Non-pigmented ciliary epithelial cell (primary cell): ENCODE measurements at regions not wholly inside any gene's neighbourhood (a gene's known extent, or its start where the extent isn't known, plus 50 kb on each side); places are given as distances from the start of the nearest gene placed in this dataset.

Experiments used
- DNase-seq: peaks from one replicate; pipeline ENCODE4 v3.0.0-alpha.2; 2010; ENCODE audit warnings: low read depth

DNA sequence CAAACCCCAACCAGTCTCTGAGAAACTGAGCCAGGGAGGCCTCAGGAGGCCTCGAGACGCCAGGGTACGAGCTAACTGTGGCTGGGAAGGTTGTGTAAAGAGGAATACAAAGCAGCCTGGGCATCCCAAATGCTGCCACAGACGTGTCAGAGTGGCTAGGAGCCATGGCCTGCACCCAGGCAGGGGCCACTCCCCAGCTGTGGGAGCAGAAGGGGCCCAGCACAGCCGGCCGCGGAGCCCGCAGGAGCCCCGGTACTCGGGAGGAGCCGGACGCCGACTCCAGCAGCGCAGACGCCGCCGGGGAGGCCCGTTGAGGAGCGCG is 349.8 kb upstream of the B3GAT1 start:
- DNase-seq, result no peak

DNA sequence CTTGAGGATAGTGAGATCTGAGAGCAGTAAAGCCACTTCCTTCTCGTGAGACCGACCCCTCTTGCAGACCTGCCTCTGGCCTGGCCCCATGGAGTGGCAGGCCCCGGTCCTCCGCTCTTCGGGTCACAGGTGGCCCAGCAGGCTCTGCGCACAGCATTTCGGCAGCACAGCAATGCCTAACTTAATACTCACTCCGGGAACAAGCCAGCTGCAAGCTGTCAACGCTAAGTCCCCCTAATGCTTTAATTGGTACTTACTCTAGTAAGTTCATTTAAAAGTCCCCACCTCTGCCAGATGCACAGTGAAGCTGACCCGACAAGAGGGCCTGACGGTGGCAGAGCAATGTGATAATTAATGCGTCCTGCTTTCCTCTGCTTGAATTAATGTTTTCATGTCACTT is 349.3 kb upstream of the B3GAT1 start:
- no peak for DNase-seq

DNA sequence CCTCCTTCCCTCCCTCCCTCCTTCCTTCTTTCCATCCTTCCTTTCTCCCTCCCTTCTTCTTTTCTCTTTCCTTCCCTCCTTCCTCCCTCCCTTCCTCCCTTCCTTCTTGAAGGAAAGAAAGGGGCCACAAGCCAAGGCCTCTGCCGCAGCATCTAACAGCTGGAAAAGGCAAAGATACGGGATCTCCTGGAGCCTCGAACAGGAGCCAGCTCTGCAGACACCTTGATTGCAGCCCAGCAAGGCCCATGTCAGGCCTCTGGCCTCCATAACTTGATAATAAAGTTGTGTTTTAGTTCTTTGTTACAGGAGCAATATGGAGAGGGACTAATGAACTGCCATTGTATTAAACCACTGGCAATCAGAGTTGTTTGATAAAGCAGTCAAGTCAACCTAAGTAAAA is 348.9 kb upstream of the B3GAT1 start:
- no peak for DNase-seq

DNA sequence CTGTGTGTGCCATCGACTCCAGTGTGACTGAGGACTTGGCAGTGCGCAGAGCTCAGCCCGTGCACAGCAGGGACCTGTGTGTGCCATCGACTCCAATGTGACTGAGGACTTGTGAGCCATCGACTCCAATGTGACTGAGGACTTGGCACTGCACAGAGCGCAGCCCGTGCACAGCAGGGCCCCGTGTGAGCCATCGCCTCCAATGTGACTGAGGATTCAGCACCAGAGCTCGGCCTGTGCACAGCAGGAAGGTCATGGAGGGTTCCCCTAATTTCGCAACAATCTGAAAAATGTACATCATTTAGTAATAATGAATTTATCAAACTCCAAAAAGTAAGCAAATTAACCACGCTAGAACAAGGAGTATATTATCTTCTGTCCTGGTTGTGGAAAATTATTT is 348.3 kb upstream of the B3GAT1 start:
- no peak for DNase-seq

DNA sequence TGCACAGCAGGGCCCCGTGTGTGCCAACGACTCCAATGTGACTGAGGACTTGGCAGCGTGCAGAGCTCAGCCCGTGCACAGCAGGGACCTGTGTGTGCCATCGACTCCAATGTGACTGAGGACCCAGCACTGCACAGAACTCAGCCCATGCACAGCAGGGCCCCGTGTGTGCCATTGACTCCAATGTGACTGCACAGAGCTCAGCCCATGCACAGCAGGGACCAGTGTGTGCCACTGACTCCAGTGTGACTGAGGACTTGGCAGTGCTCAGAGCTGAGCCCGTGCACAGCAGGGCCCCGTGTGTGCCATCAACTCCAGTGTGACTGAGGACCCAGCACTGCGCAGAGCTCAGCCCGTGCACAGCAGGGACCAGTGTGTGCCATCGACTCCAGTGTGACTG is 347.8 kb upstream of the B3GAT1 start:
- no peak for DNase-seq

DNA sequence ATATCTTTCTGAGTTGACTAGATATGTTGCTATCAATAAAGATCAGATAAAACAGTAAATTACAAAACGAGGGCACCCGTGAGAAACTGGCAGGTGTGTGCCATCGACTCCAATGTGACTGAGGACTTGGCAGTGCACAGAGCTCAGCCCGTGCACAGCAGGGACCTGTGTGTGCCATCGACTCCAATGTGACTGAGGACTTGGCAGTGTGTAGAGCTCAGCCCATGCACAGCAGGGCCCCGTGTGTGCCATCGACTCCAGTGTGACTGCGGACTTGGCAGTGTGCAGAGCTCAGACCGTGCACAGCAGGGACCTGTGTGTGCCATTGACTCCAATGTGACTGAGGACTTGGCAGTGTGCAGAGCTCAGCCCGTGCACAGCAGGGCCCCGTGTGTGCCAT is 347.2 kb upstream of the B3GAT1 start:
- DNase-seq, result no peak

DNA sequence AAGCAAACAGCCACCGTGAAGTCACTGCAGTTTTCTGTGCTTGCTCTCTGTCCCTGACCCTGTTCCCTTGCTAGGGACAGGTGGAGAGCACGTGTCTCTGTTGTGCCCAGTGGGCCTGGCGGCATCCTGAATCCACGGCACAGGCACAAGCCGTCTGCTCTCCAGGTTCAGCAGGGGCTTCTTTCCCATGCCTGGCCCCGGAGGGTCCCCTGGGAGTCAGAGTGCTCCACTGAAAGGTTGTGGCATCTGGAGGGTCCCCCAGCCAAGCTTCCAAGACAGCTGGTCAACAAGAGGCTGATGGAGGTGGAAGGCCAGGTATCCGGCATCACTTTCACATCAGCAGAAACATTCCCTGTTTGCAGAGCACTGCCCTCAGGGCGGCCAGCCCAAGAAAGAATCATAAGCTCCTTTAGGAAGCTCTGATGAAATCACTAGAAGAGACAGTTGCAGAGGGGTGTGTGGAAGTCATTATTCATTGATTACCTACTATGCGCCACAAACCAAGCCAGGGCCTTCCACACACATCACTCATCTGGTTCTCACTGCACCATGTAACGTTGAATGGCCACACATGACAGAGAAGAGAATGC is 346.4 kb upstream of the B3GAT1 start:
- DNase-seq, result no peak

DNA sequence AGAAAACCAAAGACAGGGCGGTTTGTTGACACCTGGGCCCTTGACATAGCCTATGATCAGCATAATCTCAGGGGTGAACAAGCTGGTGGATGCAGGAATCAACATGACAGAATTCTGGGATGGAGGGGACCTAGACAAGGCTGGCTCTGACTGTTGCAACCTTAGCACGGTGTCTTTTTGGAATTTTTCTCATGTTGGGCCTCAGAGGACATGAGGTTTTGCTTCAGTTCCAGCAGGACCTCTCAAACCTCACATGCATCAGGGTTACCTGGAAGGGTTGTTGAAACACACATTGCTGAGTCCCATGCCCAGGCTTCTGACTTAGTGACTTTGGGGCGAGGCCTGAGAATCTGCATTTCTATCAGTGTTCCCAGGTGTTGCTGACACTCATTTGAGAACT is 345.6 kb upstream of the B3GAT1 start:
- DNase-seq, result no peak

DNA sequence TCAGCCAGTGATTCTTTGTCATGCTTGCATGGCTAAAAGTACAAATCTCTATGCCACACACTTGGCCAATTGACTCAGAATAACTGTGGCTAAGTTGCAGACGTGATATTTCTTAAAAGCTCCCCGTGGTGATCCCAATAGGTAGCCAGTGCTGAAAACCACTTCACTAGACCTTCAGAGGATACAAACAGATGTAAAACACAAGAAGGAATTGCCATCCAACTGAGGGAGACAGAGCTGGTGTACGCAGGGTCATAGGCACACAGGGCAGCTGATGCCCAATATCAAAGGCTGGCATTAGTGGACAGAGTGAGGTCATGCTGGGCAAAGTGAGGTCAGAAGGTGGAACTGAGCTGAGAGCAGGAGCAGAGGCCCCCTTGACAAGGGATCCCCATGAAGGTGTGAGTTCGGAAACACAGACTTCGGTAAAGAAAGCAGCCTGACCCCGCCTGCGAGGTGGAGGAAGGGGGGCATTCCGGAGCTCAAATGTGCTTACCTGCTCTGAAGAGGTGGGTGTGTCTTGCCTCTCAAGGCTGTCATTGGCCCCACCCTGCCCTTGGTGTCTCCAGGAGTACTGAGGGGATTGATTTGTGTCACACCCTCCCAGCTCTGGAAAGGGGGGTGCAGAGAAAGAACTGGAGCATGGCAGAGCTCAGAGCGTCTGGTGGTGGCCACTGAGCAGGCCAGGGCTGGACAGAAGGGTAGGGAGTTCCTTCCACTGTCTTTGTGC is 344.9 kb upstream of the B3GAT1 start:
- DNase-seq, result no peak

DNA sequence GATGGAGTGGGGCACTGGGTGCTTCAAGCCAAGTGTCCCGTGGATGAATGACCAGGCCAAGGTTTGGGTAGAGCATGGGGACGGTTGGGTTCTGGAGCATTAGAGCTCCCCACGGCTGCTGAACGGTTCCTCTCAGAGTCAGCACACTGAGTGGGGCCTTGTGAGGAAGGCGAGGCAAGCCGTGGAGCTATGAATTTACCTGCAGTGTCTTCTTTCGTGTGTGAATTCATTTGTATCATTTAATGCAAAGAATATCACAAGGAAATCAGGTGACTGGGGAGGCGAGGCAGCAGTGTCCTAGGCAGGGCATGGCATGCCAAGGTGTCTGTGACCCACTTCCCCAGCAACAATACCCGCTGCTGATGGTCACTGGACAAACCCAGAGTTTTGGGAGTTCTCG is 343.5 kb upstream of the B3GAT1 start:
- no peak for DNase-seq

DNA sequence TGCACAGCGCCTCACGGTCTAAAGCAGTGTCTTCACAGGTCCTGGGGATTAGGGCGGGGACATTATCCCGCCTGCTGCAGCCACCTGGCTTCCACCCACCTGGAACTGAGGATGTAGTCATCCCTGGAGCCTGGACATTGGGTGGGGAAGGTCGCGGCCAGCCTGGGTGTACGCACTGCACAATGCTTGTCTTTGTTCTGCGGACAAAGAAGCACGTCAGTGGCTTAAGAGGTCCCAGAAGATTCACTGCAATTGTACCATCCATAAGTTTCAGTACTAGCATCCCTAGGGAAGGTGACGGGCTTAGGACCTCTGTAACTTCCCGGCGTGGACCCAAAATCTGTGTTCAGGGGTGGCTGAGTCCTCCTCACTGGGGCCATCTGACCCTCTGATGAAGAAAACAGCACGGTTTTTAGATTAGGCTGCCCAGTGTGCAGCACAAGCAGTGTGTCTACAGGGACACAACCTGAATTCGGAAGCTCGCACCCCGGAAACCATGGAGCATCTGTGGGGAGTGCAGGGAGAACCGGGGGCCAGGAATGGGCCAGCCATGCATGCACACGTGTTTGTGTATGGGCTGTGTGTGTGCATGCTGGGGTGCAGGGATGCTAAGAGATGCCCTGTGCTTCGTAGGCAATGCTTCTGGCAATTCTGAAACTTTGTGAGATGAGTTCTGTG is 342.6 kb upstream of the B3GAT1 start:
- DNase-seq, result no peak

DNA sequence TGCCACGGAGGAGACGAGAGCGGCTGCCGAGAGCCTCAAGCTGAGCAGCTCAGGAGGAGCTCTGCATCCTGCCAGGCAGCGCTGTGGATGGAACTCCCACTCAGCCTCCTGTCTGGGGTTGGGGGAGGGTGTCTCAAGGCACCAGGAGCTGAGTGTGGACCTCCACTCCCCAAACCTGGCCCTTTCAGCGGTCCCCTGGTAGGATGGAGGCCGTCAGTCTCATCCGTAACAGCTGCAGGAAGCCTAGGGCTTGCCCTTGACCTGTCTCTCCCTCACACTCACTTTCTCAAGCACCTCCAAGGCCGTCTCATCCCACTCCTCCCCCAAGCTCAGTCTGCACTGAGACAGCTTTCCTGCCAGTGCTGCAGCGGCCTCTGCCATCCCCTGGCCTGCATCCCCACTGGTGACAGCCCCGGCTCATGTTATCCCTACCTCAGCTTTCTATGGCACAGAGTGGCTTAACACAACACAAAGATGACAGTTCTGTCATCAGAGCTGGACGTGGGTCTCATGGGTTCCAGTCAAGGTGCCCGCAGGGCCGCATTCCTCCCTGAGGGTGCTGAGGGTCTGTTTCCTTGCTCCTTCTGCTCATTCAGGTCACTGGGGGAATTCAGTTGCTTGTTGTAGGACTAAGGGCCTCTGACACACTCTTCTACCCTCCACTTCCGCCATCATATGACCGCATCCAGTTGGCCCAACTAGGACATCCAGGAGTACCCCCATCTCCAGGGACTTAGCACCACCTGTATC is 341.9 kb upstream of the B3GAT1 start:
- no peak for DNase-seq

DNA sequence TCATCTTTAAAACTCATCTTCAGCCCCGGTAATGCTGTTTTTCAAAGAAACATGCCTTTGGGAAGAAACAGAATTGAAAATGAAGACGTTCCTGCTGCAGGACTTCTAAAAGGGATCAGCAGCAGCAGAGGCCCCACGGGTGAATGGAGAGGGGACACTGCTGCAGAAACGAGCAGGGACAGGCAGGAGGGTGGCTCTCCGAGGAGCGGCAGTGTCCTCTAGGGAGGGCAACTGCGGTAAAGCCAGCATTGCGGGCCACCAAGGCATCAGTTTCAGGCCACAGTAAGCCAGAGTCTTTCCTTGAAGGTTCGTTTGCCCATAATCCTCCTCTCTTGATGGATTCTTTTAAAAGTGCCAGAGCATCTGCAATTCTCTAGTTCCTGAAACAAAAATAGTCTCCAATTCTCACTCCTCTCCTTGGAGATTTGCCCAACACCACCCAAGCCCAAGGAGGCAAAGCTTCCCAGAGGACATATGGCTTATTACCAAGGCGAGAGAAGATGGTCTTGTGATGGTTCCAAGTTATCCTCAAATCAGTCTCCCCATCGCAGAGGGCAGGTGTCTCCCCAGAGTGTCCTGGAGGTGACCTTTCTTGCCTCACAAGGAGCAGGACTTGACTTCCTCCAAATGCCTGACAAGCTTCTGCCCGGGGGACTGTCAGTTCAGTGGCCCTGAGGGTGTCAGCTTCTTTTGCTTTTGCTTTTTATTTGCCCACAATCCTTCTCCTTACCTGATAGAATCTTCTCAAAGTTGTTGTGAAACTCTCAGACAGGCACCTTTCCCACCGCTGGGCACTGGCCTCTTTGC is 341.1 kb upstream of the B3GAT1 start:
- no peak for DNase-seq

DNA sequence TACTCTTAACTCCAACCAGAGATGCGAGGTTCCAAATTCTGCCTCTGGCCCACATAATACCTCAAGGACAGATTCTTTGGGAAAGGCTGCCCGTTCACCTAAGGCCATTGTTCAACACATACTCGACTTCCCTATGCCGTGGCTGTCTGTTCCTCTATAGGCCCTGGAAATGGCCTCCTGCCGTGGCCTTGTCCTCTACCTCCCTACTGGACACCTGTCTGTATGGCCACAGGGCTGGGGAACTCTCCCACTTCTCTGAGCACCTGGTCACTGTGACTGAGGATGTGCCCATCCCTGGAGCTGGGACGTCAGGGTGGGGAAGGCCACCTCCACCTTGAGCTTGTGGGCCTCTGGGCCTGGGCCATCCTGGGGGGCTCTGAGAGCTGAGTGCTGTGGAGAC is 340.5 kb upstream of the B3GAT1 start:
- DNase-seq, result no peak

DNA sequence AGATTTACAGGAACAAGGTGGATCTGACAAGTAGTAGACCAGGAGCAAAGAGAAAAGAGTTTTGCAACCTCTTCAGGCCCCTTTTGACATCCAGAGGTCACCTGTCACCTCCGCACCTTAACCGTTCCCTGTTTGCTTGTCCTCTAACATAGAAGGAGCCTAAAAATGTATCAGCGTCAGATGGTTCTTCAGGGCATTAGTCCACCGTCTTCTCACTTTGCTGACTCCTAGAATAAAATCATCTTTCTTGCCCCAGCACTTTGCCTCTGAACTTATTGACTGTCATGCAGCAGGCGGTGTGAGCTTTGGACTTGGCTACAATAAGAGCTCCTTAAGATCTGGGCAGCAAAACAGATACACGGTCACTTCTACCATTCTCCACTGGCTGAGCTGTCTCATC is 339.7 kb upstream of the B3GAT1 start:
- no peak for DNase-seq

DNA sequence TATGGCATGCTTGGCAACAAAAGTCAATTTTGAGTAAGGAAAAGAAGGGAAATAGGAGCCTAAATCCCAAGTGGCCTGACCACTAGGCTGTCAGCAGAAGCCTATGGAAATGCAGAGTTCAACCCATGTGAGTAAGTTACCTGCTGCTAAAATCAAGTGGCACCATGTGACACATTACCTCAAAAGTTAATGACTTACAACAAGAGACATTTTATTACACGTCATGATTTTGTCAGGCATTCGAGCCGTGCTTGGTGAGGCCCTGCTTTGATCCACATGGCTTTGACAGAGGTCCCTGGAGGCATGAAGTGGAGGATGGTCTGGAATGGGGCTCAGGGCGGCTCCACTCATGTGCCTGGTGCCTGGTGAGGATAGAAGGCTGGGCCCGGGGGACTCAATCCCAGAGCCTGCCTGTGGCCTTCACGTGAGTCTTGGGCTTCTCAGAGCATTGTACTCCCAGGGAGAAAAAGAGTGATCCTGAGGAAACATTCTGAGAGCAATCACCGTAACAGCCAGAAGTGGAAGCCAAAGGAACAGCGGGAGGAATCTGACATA is 339.1 kb upstream of the B3GAT1 start:
- DNase-seq, result no peak

DNA sequence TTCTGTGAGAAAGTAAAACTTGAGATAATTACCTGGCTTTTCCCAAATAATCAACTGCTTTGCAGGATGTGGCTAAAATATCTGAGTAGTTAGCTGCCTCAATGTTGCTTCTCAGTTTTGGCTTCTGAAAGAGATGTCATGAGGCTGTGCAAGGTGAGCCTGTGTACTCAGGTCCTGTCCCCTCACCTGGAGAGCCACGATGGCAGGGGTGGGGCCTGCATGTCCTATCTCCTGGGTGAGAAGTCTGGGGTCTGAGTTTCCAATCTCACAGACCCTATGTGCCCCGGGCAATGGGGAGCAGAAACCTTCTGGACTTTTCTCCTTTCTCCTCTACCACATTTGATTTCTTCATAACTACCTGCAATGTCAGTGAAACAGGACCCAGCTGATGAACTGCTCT is 338.6 kb upstream of the B3GAT1 start:
- no peak for DNase-seq

DNA sequence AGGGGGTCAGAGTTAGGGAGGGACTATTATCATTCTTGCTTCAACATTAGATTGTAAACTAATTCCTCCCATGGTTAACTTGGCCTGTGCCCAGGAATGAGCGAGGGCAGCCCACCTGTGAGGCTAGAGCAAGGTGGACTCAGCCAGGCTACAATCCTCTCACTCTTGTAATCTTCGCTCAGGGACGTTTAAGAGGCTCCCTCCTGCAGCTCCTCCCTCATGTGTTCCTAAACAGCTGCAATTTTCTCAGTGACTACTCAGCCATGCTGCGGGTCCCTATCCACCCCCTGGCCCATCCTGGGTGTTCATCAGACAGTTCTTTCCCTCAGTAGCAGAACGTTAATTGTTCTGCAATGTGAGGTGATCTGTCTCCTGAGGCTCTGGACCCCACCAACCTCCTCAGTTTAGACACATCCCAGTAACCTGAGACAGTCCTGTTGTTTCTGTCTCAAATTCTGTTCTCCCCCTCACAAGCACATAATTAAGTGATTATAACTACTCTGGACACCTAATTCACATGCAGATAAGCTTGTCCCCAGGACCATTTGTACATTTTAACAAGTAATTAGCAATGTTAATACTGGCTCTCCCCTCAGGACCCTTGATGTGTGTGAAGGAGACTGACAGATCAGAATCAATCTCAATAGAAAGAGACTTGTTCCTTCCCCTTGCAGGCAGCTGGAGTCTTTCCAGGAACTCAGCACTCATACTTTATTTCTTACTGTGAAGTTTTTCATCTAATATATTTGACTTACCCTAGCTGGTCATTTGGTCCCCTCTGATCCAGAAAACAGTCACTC is 337.2 kb upstream of the B3GAT1 start:
- DNase-seq, result no peak

DNA sequence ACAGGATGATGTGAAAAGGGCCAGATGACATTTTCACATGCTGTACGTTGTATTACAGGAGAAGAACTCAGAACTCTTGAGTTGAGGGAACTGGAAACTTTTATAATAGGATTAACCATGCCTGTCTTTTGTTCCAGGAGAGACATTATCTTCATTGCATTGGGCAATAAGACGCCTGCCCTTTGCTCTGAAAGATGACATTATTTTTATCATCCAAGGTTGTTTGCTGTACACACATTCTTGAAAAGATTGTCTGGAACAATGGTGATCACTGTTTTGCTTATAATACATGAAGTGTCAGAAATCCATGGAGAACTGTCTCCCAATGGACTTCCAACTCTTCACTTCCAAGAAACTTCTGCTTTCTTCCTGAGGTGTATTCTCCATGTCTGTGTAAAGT is 334.6 kb upstream of the B3GAT1 start:
- no peak for DNase-seq

DNA sequence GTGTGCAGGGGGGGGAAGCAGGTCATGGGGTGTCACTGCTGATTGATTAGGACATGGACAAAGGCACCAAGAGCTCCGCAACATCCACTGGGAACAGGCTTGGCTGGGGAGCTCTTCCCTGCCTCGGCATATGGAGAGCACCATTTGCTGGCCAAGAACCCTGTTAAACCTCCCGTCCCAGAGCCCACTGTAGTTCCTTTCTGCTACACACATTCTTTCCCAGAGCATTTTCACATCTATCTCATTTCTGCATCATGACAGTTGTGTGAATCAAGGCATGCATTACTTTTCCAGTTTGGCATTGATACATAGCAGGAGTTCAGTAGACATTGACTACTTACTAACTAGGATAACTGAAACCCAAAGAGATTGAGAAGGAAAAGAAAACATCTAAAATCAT is 333.4 kb upstream of the B3GAT1 start:
- DNase-seq, result no peak

DNA sequence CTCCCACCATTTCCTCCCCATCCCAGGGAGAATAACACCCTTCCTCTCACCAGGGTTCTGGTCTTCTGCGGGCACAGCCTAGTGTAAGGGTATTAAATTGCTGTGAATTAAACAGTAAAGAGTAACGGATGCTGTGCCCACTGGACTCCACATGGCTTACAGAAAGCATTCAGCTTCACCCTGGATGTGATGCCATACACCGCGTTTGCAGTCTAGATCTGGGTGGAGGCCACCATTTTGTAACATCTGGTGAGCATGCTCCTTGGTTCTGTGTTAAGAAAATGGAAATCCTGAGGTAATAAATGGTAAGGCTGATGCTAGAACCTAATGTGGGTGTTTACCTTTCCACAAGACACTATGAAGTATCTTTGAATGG is 331.8 kb upstream of the B3GAT1 start:
- DNase-seq, result no peak
